ENCODE measurements at regions not wholly inside any gene's neighbourhood (a gene's known extent, or its start where the extent isn't known, plus 50 kb on each side); places are given as distances from the start of the nearest gene placed in this dataset.
"Not testable (repeated sequence)": the region's sequence is repeated elsewhere in the genome, so short reads cannot be mapped to it uniquely, and the experiment has no call there.

GRCh38 chr1:196002906-196003305, 605.3 kb downstream of the KCNT2 start:
- no peak for DNase-seq (ENCODE audit: low spot score)

GRCh38 chr1:196002296-196002695, 605.9 kb downstream of the KCNT2 start:
- DNase-seq (ENCODE audit: low spot score) = not testable (repeated sequence)

GRCh38 chr1:196001188-196001587, 607.1 kb downstream of the KCNT2 start:
- DNase-seq (ENCODE audit: low spot score) = no peak

- DNase-seq (ENCODE audit: low spot score) = no peak
Observed at GRCh38 chr1:195999022-195999421, 609.2 kb downstream of the KCNT2 start.

- DNase-seq (ENCODE audit: low spot score) = no peak
Observed at GRCh38 chr1:195981448-195982139, 626.6 kb downstream of the KCNT2 start.

- DNase-seq (ENCODE audit: low spot score) = no peak
Observed at GRCh38 chr1:195979646-195980045, 628.6 kb downstream of the KCNT2 start.

GRCh38 chr1:195973311-195973904, 634.8 kb downstream of the KCNT2 start:
- DNase-seq (ENCODE audit: low spot score) = no peak

- no peak for DNase-seq (ENCODE audit: low spot score)
Observed at GRCh38 chr1:195971589-195971988, 636.7 kb downstream of the KCNT2 start.

- DNase-seq (ENCODE audit: low spot score) = no peak
Observed at GRCh38 chr1:195970209-195970608, 638.0 kb downstream of the KCNT2 start.

GRCh38 chr1:195965475-195965874, 642.8 kb downstream of the KCNT2 start:
- DNase-seq (ENCODE audit: low spot score) = no peak

GRCh38 chr1:195965036-195965435, 643.2 kb downstream of the KCNT2 start:
- no peak for DNase-seq (ENCODE audit: low spot score)

GRCh38 chr1:195964516-195964915, 643.7 kb downstream of the KCNT2 start:
- no peak for DNase-seq (ENCODE audit: low spot score)

- DNase-seq (ENCODE audit: low spot score) = no peak
Observed at GRCh38 chr1:195962051-195962450, 646.2 kb downstream of the KCNT2 start.

- no peak for DNase-seq (ENCODE audit: low spot score)
Observed at GRCh38 chr1:195960580-195960979, 647.7 kb downstream of the KCNT2 start.

- DNase-seq (ENCODE audit: low spot score) = no peak
Observed at GRCh38 chr1:195958131-195958530, 650.1 kb downstream of the KCNT2 start.

- no peak for DNase-seq (ENCODE audit: low spot score)
Observed at GRCh38 chr1:195956845-195957244, 651.4 kb downstream of the KCNT2 start.

- DNase-seq (ENCODE audit: low spot score) = no peak
Observed at GRCh38 chr1:195954848-195955247, 653.4 kb downstream of the KCNT2 start.

GRCh38 chr1:195951313-195951712, 656.9 kb downstream of the KCNT2 start:
- no peak for DNase-seq (ENCODE audit: low spot score)

GRCh38 chr1:195948123-195948895, 659.9 kb downstream of the KCNT2 start:
- no peak for DNase-seq (ENCODE audit: low spot score)

GRCh38 chr1:195946500-195946899, 661.7 kb downstream of the KCNT2 start:
- no peak for DNase-seq (ENCODE audit: low spot score)

- DNase-seq (ENCODE audit: low spot score) = no peak
Observed at GRCh38 chr1:195941795-195942194, 666.4 kb downstream of the KCNT2 start.

GRCh38 chr1:195941314-195941713, 666.9 kb downstream of the KCNT2 start:
- DNase-seq (ENCODE audit: low spot score) = no peak

- DNase-seq (ENCODE audit: low spot score) = peak; percentile 7
Observed at GRCh38 chr1:195939844-195940243, 668.4 kb downstream of the KCNT2 start.
